K562 (cell line): ENCODE measurements at regions not wholly inside any gene's neighbourhood (a gene's known extent, or its start where the extent isn't known, plus 50 kb on each side); places are given as distances from the start of the nearest gene placed in this dataset.
A peak's percentile ranks its signal among the peaks of the same experiment; 100 is the strongest.

Experiments
- JUND ChIP-seq, 2 experiments: IDR thresholded peaks; 2 replicates in 1 of 2; 3 replicates in 1 of 2; pipeline ENCODE4 v1.6.1; 2011; ENCODE audit warnings: borderline replicate concordance in 2 of 2, low read depth in 2 of 2, low read length in 2 of 2, improper control_type of control experiment in 1 of 2, missing biosample characterization in 1 of 2, missing genetic modification characterization in 1 of 2, missing genetic modification reagents in 1 of 2
- RAD21 ChIP-seq, 2 experiments: fragments of 250-450 bp in 1 of 2; fragments of 450-650 bp in 1 of 2; sonication (Bioruptor Pico) in 1 of 2; formaldehyde crosslinking in 1 of 2; IDR thresholded peaks in 1 of 2; conservative IDR thresholded peaks in 1 of 2; 2 replicates each; pipeline versions ENCODE4 v1.4.0 to v1.8.0; 2020 to 2022; ENCODE audit warnings: mild to moderate bottlenecking in 2 of 2, moderate library complexity in 1 of 2
- SMC3 ChIP-seq: conservative IDR thresholded peaks from 2 replicates; pipeline ENCODE4 v1.6.1; 2011; ENCODE audit warnings: low read depth, low read length, improper control_type of control experiment; ENCODE audit not compliant: insufficient read depth
- SRF ChIP-seq, 2 experiments: fragments of 250-450, 450-650 bp in 1 of 2; sonication (Bioruptor Pico) in 1 of 2; sonication (generic) in 1 of 2; formaldehyde crosslinking; IDR thresholded peaks; 2 replicates each; pipeline versions ENCODE4 v1.5.0 to v1.5.1; 2020 to 2022; ENCODE audit warnings: mild to moderate bottlenecking in 1 of 2, missing genetic modification reagents in 1 of 2
- TF ChIP-seq, protein P1 (sequence below): sonication (generic); formaldehyde crosslinking; IDR thresholded peaks from 2 replicates; pipeline ENCODE4 v1.8.0; 2023; ENCODE audit warnings: mild to moderate bottlenecking, missing genetic modification reagents
- TF ChIP-seq, protein P2 (sequence below): IDR thresholded peaks from 2 replicates; pipeline ENCODE4 v1.6.1; 2012; ENCODE audit warnings: low read depth, low read length, improper control_type of control experiment, borderline replicate concordance
- TF ChIP-seq, protein P3 (sequence below), 2 experiments: fragments of 450-650 bp; formaldehyde crosslinking in 1 of 2; IDR thresholded peaks; 2 replicates each; pipeline versions ENCODE4 v1.4.0 to v1.6.1; 2014 to 2020; ENCODE audit warnings: mild to moderate bottlenecking in 2 of 2, borderline replicate concordance in 1 of 2, low read depth in 1 of 2
- TF ChIP-seq, protein P4 (sequence below): sonication (generic); formaldehyde crosslinking; IDR thresholded peaks from 2 replicates; pipeline ENCODE4 v1.8.0; 2022; ENCODE audit warnings: mild to moderate bottlenecking, low read depth, missing genetic modification reagents

DNA sequence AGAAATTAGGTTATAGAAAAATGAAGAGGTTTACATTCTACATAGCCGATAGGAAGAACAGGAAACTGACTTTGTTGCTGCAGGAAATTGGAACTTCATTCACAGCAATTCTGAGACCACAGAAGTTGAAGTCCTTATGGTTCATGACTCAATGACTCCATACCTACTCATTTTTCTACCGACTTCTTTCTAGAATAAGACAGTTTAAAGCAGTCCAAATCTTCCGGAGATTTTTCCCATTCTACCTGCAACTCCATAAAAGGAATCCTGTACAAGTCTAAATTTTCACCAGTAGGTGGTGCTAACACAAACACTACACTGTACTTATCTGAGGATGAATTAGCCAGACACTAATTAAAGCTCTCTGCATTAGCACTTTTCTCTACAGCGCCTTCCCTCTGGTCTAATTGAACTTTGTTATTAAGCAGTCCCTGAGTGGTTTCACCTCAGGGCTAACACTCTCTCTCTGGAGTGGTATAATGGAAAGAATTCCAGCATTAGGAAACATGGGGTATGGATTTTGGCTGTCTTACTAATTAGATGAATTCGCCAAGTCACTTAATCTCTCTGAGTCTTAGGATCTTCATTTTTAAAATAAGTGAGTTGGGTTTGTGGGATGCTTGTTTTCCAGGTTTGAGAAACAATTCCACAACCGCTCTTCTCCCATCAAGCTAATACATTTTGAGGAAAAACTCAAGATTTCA is 167.9 kb downstream of the SMIM20 start (continued):
- 0 out of 2 replicates have a peak, but pooled peaks have one; percentile 10 for TF ChIP-seq JUND (IDR thresholded peaks at IDR 0.05; ENCODE audit: borderline replicate concordance, low read depth, low read length)
- no peak for TF ChIP-seq JUND (tag; IDR thresholded peaks at IDR 0.05; ENCODE audit: borderline replicate concordance, low read depth, low read length)
- TF ChIP-seq, protein P1, sequence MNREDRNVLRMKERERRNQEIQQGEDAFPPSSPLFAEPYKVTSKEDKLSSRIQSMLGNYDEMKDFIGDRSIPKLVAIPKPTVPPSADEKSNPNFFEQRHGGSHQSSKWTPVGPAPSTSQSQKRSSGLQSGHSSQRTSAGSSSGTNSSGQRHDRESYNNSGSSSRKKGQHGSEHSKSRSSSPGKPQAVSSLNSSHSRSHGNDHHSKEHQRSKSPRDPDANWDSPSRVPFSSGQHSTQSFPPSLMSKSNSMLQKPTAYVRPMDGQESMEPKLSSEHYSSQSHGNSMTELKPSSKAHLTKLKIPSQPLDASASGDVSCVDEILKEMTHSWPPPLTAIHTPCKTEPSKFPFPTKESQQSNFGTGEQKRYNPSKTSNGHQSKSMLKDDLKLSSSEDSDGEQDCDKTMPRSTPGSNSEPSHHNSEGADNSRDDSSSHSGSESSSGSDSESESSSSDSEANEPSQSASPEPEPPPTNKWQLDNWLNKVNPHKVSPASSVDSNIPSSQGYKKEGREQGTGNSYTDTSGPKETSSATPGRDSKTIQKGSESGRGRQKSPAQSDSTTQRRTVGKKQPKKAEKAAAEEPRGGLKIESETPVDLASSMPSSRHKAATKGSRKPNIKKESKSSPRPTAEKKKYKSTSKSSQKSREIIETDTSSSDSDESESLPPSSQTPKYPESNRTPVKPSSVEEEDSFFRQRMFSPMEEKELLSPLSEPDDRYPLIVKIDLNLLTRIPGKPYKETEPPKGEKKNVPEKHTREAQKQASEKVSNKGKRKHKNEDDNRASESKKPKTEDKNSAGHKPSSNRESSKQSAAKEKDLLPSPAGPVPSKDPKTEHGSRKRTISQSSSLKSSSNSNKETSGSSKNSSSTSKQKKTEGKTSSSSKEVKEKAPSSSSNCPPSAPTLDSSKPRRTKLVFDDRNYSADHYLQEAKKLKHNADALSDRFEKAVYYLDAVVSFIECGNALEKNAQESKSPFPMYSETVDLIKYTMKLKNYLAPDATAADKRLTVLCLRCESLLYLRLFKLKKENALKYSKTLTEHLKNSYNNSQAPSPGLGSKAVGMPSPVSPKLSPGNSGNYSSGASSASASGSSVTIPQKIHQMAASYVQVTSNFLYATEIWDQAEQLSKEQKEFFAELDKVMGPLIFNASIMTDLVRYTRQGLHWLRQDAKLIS (CRISPR knock-in tag): no peak
- TF ChIP-seq, protein P2, sequence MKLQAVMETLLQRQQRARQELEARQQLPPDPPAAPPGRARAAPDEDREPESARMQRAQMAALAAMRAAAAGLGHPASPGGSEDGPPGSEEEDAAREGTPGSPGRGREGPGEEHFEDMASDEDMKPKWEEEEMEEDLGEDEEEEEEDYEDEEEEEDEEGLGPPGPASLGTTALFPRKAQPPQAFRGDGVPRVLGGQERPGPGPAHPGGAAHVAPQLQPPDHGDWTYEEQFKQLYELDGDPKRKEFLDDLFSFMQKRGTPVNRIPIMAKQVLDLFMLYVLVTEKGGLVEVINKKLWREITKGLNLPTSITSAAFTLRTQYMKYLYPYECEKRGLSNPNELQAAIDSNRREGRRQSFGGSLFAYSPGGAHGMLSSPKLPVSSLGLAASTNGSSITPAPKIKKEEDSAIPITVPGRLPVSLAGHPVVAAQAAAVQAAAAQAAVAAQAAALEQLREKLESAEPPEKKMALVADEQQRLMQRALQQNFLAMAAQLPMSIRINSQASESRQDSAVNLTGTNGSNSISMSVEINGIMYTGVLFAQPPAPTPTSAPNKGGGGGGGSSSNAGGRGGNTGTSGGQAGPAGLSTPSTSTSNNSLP: 0 out of 2 replicates have a peak, but pooled peaks have one; percentile 10
- TF ChIP-seq, protein P3, sequence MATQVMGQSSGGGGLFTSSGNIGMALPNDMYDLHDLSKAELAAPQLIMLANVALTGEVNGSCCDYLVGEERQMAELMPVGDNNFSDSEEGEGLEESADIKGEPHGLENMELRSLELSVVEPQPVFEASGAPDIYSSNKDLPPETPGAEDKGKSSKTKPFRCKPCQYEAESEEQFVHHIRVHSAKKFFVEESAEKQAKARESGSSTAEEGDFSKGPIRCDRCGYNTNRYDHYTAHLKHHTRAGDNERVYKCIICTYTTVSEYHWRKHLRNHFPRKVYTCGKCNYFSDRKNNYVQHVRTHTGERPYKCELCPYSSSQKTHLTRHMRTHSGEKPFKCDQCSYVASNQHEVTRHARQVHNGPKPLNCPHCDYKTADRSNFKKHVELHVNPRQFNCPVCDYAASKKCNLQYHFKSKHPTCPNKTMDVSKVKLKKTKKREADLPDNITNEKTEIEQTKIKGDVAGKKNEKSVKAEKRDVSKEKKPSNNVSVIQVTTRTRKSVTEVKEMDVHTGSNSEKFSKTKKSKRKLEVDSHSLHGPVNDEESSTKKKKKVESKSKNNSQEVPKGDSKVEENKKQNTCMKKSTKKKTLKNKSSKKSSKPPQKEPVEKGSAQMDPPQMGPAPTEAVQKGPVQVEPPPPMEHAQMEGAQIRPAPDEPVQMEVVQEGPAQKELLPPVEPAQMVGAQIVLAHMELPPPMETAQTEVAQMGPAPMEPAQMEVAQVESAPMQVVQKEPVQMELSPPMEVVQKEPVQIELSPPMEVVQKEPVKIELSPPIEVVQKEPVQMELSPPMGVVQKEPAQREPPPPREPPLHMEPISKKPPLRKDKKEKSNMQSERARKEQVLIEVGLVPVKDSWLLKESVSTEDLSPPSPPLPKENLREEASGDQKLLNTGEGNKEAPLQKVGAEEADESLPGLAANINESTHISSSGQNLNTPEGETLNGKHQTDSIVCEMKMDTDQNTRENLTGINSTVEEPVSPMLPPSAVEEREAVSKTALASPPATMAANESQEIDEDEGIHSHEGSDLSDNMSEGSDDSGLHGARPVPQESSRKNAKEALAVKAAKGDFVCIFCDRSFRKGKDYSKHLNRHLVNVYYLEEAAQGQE (IDR thresholded peaks at IDR 0.05; ENCODE audit: borderline replicate concordance): peak; percentile 64; the same call in 1 of the 2 replicates
- TF ChIP-seq, protein P3 (CRISPR knock-in tag; IDR thresholded peaks at IDR 0.05; ENCODE audit: low read depth): no peak
- peak in 1 of 2 experiments; percentile 75; a peak in 1 of 4 replicates for TF ChIP-seq SRF (CRISPR knock-in tag; IDR thresholded peaks at IDR 0.05)
- peak; percentile 62; the same call in 1 of the 2 replicates for TF ChIP-seq SMC3
- TF ChIP-seq, protein P4, sequence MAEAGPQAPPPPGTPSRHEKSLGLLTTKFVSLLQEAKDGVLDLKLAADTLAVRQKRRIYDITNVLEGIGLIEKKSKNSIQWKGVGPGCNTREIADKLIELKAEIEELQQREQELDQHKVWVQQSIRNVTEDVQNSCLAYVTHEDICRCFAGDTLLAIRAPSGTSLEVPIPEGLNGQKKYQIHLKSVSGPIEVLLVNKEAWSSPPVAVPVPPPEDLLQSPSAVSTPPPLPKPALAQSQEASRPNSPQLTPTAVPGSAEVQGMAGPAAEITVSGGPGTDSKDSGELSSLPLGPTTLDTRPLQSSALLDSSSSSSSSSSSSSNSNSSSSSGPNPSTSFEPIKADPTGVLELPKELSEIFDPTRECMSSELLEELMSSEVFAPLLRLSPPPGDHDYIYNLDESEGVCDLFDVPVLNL: no peak
- peak; percentile 59 to 80 for TF ChIP-seq RAD21 (CRISPR knock-in tag; conservative IDR thresholded peaks at IDR 0.05 in 1 of 2, IDR thresholded peaks at IDR 0.05 in 1 of 2)
- TF ChIP-seq, all 486 proteins: peak for 10
